ENCODE measurements at regions not wholly inside any gene's neighbourhood (a gene's known extent, or its start where the extent isn't known, plus 50 kb on each side); places are given as distances from the start of the nearest gene placed in this dataset.
"Not testable (repeated sequence)": the region's sequence is repeated elsewhere in the genome, so short reads cannot be mapped to it uniquely, and the experiment has no call there.

- DNase-seq (ENCODE audit: low spot score) = no peak
Measured at GRCh38 chr10:6689036-6689435, 109.0 kb upstream of the PRKCQ start.

GRCh38 chr10:6680735-6681134, 100.7 kb upstream of the PRKCQ start:
- DNase-seq (ENCODE audit: low spot score) = no peak

GRCh38 chr10:6678956-6679355, 98.9 kb upstream of the PRKCQ start:
- DNase-seq (ENCODE audit: low spot score) = no peak

GRCh38 chr10:6678211-6678803, 98.2 kb upstream of the PRKCQ start:
- DNase-seq (ENCODE audit: low spot score) = peak; percentile 72

- not testable (repeated sequence) for DNase-seq (ENCODE audit: low spot score)
Measured at GRCh38 chr10:6677129-6677528, 97.1 kb upstream of the PRKCQ start.

- no peak for DNase-seq (ENCODE audit: low spot score)
Measured at GRCh38 chr10:6674291-6674690, 94.2 kb upstream of the PRKCQ start.

- DNase-seq (ENCODE audit: low spot score) = no peak
Measured at GRCh38 chr10:6671976-6672375, 91.9 kb upstream of the PRKCQ start.

GRCh38 chr10:6669269-6669859, 89.3 kb upstream of the PRKCQ start:
- DNase-seq (ENCODE audit: low spot score) = peak; percentile 80

- DNase-seq (ENCODE audit: low spot score) = peak; percentile 60
Measured at GRCh38 chr10:6667679-6668270, 87.7 kb upstream of the PRKCQ start.

- DNase-seq (ENCODE audit: low spot score) = no peak
Measured at GRCh38 chr10:6667150-6667549, 87.1 kb upstream of the PRKCQ start.

GRCh38 chr10:6665847-6666246, 85.8 kb upstream of the PRKCQ start:
- no peak for DNase-seq (ENCODE audit: low spot score)

GRCh38 chr10:6660460-6660859, 80.4 kb upstream of the PRKCQ start:
- no peak for DNase-seq (ENCODE audit: low spot score)

- no peak for DNase-seq (ENCODE audit: low spot score)
Measured at GRCh38 chr10:6659451-6659850, 79.4 kb upstream of the PRKCQ start.

- DNase-seq (ENCODE audit: low spot score) = no peak
Measured at GRCh38 chr10:6657669-6658068, 77.6 kb upstream of the PRKCQ start.

GRCh38 chr10:6657196-6657595, 77.1 kb upstream of the PRKCQ start:
- no peak for DNase-seq (ENCODE audit: low spot score)

- DNase-seq (ENCODE audit: low spot score) = no peak
Measured at GRCh38 chr10:6654571-6654970, 74.5 kb upstream of the PRKCQ start.

GRCh38 chr10:6650586-6650985, 70.5 kb upstream of the PRKCQ start:
- DNase-seq (ENCODE audit: low spot score) = peak; percentile 22

GRCh38 chr10:6649903-6650302, 69.8 kb upstream of the PRKCQ start:
- DNase-seq (ENCODE audit: low spot score) = no peak

GRCh38 chr10:6648894-6649720, 69.0 kb upstream of the PRKCQ start:
- no peak for DNase-seq (ENCODE audit: low spot score)

- peak; percentile 73 for DNase-seq (ENCODE audit: low spot score)
Measured at GRCh38 chr10:6647811-6648526, 67.9 kb upstream of the PRKCQ start.

GRCh38 chr10:6643962-6644361, 63.9 kb upstream of the PRKCQ start:
- no peak for DNase-seq (ENCODE audit: low spot score)

GRCh38 chr10:6642876-6643275, 62.8 kb upstream of the PRKCQ start:
- DNase-seq (ENCODE audit: low spot score) = no peak
